H1 (cell line): ENCODE measurements at regions not wholly inside any gene's neighbourhood (a gene's known extent, or its start where the extent isn't known, plus 50 kb on each side); places are given as distances from the start of the nearest gene placed in this dataset.

ENCODE experiments used
- CBX5 ChIP-seq: fragments of 300-800, 300-1000 bp; sonication (generic); IDR thresholded peaks from 2 replicates; pipeline ENCODE4 v1.7.1; 2016; ENCODE audit warnings: antibody characterized with exemption, low read length, low read depth
- CHD7 ChIP-seq: fragments of 300-600 bp; sonication (generic); IDR thresholded peaks from 2 replicates; pipeline ENCODE4 v1.7.1; 2012; ENCODE audit warnings: low read length, moderate library complexity, mild to moderate bottlenecking, inconsistent platforms; ENCODE audit not compliant: insufficient replicate concordance
- CTBP2 ChIP-seq: IDR thresholded peaks from 2 replicates; pipeline ENCODE4 v1.7.0; 2011; ENCODE audit warnings: borderline replicate concordance, mild to moderate bottlenecking, moderate library complexity, mixed read lengths, low read length; ENCODE audit not compliant: insufficient read depth, insufficient read length
- EZH2 ChIP-seq: fragments of 200-600 bp; sonication (generic); IDR thresholded peaks from 2 replicates; pipeline ENCODE4 v1.7.1; 2012; ENCODE audit warnings: low read depth, mild to moderate bottlenecking, moderate library complexity, low read length, inconsistent platforms; ENCODE audit not compliant: severe bottlenecking
- GABPA ChIP-seq: IDR thresholded peaks from 2 replicates; pipeline ENCODE4 v1.6.1; 2011; ENCODE audit warnings: mild to moderate bottlenecking, low read length, moderate library complexity, borderline replicate concordance; ENCODE audit not compliant: insufficient read depth
- HDAC2 ChIP-seq, 2 experiments: fragments of 300-600 bp in 1 of 2; sonication (generic) in 1 of 2; IDR thresholded peaks; 2 replicates each; pipeline ENCODE4 v1.6.1; 2011 to 2012; ENCODE audit warnings: low read depth in 2 of 2, low read length in 2 of 2, mild to moderate bottlenecking in 2 of 2, moderate library complexity in 2 of 2, borderline replicate concordance in 1 of 2, inconsistent platforms in 1 of 2
- JUN ChIP-seq: IDR thresholded peaks from 2 replicates; pipeline ENCODE4 v1.6.1; 2011; ENCODE audit warnings: low read depth, mild to moderate bottlenecking, improper control_type of control experiment, low read length
- POU5F1 ChIP-seq: IDR thresholded peaks from 2 replicates; pipeline ENCODE4 v1.6.1; 2011; ENCODE audit warnings: low read depth, mild to moderate bottlenecking, low read length, moderate library complexity
- SIN3A ChIP-seq, 2 experiments: IDR thresholded peaks in 1 of 2; conservative IDR thresholded peaks in 1 of 2; 2 replicates each; pipeline ENCODE4 v1.6.1; 2011 to 2012; ENCODE audit warnings: low read length in 2 of 2, improper control_type of control experiment in 1 of 2, low read depth in 1 of 2, mild to moderate bottlenecking in 1 of 2
- SP4 ChIP-seq: IDR thresholded peaks from 2 replicates; pipeline ENCODE4 v1.6.1; 2012; ENCODE audit warnings: low read length, inconsistent platforms
- TCF12 ChIP-seq: IDR thresholded peaks from 2 replicates; pipeline ENCODE4 v1.6.1; 2011; ENCODE audit warnings: low read depth, mild to moderate bottlenecking, low read length
- YY1 ChIP-seq: IDR thresholded peaks from 2 replicates; pipeline ENCODE4 v1.6.1; 2011; ENCODE audit warnings: low read depth, mild to moderate bottlenecking, low read length

GRCh38 chr17:37831492-37831891, 86.6 kb upstream of the HNF1B start (continued):
- TF ChIP-seq CHD7 (no peak), JUN (no peak), POU5F1 (no peak), TCF12 (no peak), HDAC2 (IDR thresholded peaks at IDR 0.05; ENCODE audit: borderline replicate concordance in 1 of 2, low read depth in 2 of 2, low read length in 2 of 2) (no peak), CTBP2 (no peak), SIN3A (conservative IDR thresholded peaks at IDR 0.05 in 1 of 2, IDR thresholded peaks at IDR 0.05 in 1 of 2; ENCODE audit: low read depth in 1 of 2, low read length in 2 of 2) (no peak), SP4 (no peak), YY1 (no peak), EZH2 (no peak), GABPA (no peak), CBX5 (no peak)
